NCI-H2107 treated with DMSO at 0.1 percent for 48 hours (cell line): ENCODE measurements at regions not wholly inside any gene's neighbourhood (a gene's known extent, or its start where the extent isn't known, plus 50 kb on each side); places are given as distances from the start of the nearest gene placed in this dataset.

ENCODE experiments used
- DNase-seq: peaks from one replicate; lab custom pipeline; 2025; ENCODE audit not compliant: unreplicated experiment; lab: John Stamatoyannopoulos, UW

- no peak for DNase-seq
These were observed 57.3 kb upstream of the SMIM30 start for GRCh38 chr7:113175525-113176104.

- no peak for DNase-seq
These were observed 54.4 kb upstream of the SMIM30 start for GRCh38 chr7:113172726-113173125.

GRCh38 chr7:113170591-113170990, 52.2 kb upstream of the SMIM30 start:
- DNase-seq: no peak
